HCT116 (cell line): ENCODE measurements at regions not wholly inside any gene's neighbourhood (a gene's known extent, or its start where the extent isn't known, plus 50 kb on each side); places are given as distances from the start of the nearest gene placed in this dataset.

Source experiments
- ATAC-seq: fragments of 200-7000 bp; cut with Tn5 transposase; 2 replicates; pipeline ENCODE4 v1.9.1; 2020; ENCODE audit warnings: mild to moderate bottlenecking, moderate library complexity
- BruUV-seq: library from RNA; stranded (reverse); fragments of 400-500 nt; replicated peaks from 2 replicates; lab custom pipeline; 2021; lab: Mats Ljungman, UMichigan
- CTCF ChIA-PET: fragments of 300-600 bp; sonication (Branson Sonifier 250); formaldehyde crosslinking; loops from one replicate; lab custom pipeline; 2021; ENCODE audit warnings: antibody characterized with exemption; lab: Charles Lee
- POLR2A ChIA-PET: fragments of 300-600, 350-600 bp; sonication (Branson Sonifier 250); formaldehyde crosslinking; loops from one replicate; lab custom pipeline; 2021; ENCODE audit warnings: antibody characterized with exemption; lab: Charles Lee
- RAD21 ChIA-PET, 2 experiments: fragments of 300-600 bp; sonication (Branson Sonifier 250); formaldehyde crosslinking; loops; one replicate each; lab custom pipeline; 2023; ENCODE audit warnings: low total read pairs in 2 of 2; ENCODE audit not compliant: uncharacterized antibody in 2 of 2, unreplicated experiment in 2 of 2, low non-redundant PET in 1 of 2; lab: Charles Lee
- DNase-seq: peaks from one replicate; pipeline ENCODE4 v3.0.0-alpha.2; 2010; ENCODE audit warnings: low read depth, low spot score
- H2AFZ ChIP-seq: fragments of 200-600 bp; shearing (Covaris generic), sonication (generic); 2 replicates; pipeline ENCODE4 v1.6.1; 2017; ENCODE audit warnings: low read depth, mixed run types, mixed read lengths, antibody characterized with exemption, low read length; ENCODE audit not compliant: poor library complexity, severe bottlenecking
- H3K27ac ChIP-seq: 2 replicates; pipeline ENCODE4 v1.5.1; 2012; ENCODE audit warnings: low read depth, low read length
- H3K27me3 ChIP-seq: fragments of 200-600 bp; sonication (generic); 2 replicates; pipeline ENCODE4 v1.6.1; 2016; ENCODE audit warnings: mixed run types, low read length, mixed read lengths; ENCODE audit not compliant: insufficient read depth
- H3K36me3 ChIP-seq, 2 experiments: fragments of 200-500 bp in 1 of 2; fragments of 200-600 bp in 1 of 2; sonication (Bioruptor generic) in 1 of 2; sonication (generic) in 1 of 2; 2 replicates each; pipeline versions ENCODE4 v1.5.1 to v1.6.1; 2014 to 2016; ENCODE audit warnings: low read length in 2 of 2, inconsistent platforms in 1 of 2, mixed read lengths in 1 of 2, mixed run types in 1 of 2; ENCODE audit not compliant: insufficient read depth in 2 of 2, control insufficient read depth in 1 of 2
- H3K4me1 ChIP-seq, 2 experiments: fragments of 200-600 bp in 1 of 2; sonication (generic) in 1 of 2; 2 replicates each; pipeline versions ENCODE4 v1.5.1 to v1.6.1; 2012 to 2017; ENCODE audit warnings: low read length in 2 of 2, inconsistent platforms in 1 of 2, mild to moderate bottlenecking in 1 of 2, mixed read lengths in 1 of 2, mixed run types in 1 of 2, moderate library complexity in 1 of 2; ENCODE audit not compliant: insufficient read depth in 2 of 2, control insufficient read depth in 1 of 2
- H3K4me2 ChIP-seq: fragments of 200-600 bp; sonication (generic); 2 replicates; pipeline ENCODE4 v1.6.1; 2017; ENCODE audit warnings: mixed run types, low read length, mixed read lengths
- H3K4me3 ChIP-seq, 2 experiments: fragments of 200-600 bp in 1 of 2; sonication (generic) in 1 of 2; replicated peaks in 1 of 2; 2 replicates each; pipeline ENCODE4 v1.5.1; 2011 to 2016; ENCODE audit warnings: low read length in 2 of 2, control low read depth in 1 of 2, low read depth in 1 of 2, mild to moderate bottlenecking in 1 of 2, mixed read lengths in 1 of 2, mixed run types in 1 of 2
- H3K79me2 ChIP-seq: fragments of 200-600 bp; sonication (generic); 2 replicates; pipeline ENCODE4 v1.6.1; 2017; ENCODE audit warnings: mild to moderate bottlenecking, mixed run types, low read length, moderate library complexity, mixed read lengths; ENCODE audit not compliant: insufficient read depth
- H3K9ac ChIP-seq: fragments of 200-600 bp; sonication (generic); 2 replicates; pipeline ENCODE4 v1.6.1; 2016; ENCODE audit warnings: low read length, mixed read lengths
- H3K9me2 ChIP-seq: fragments of 200-600 bp; sonication (generic), shearing (Covaris generic); 2 replicates; pipeline ENCODE4 v1.6.1; 2017; ENCODE audit warnings: mixed run types, mild to moderate bottlenecking, moderate library complexity; ENCODE audit not compliant: insufficient read depth
- H3K9me3 ChIP-seq, 2 experiments: fragments of 200-500 bp in 1 of 2; fragments of 200-600 bp in 1 of 2; sonication (Bioruptor generic) in 1 of 2; sonication (generic) in 1 of 2; 2 replicates each; pipeline ENCODE4 v1.6.1; 2014 to 2017; ENCODE audit warnings: low read length in 2 of 2, mixed read lengths in 2 of 2, inconsistent platforms in 1 of 2, low read depth in 1 of 2, mild to moderate bottlenecking in 1 of 2, mixed run types in 1 of 2, moderate library complexity in 1 of 2; ENCODE audit not compliant: control insufficient read depth in 1 of 2, insufficient read depth in 1 of 2
- H4K20me1 ChIP-seq: fragments of 200-600 bp; sonication (generic), shearing (Covaris generic); 2 replicates; pipeline ENCODE4 v1.6.1; 2017; ENCODE audit warnings: mixed run types, mild to moderate bottlenecking, moderate library complexity; ENCODE audit not compliant: insufficient read depth
- CBX3 ChIP-seq: IDR thresholded peaks from 2 replicates; pipeline ENCODE4 v1.6.1; 2012; ENCODE audit warnings: low read depth
- EGR1 ChIP-seq: IDR thresholded peaks from 2 replicates; pipeline ENCODE4 v1.6.1; 2012; ENCODE audit warnings: low read depth
- ELF1 ChIP-seq: IDR thresholded peaks from 2 replicates; pipeline ENCODE4 v1.6.1; 2012; ENCODE audit warnings: low read depth, borderline replicate concordance
- EZH2 ChIP-seq: fragments of 200-600 bp; sonication (generic); IDR thresholded peaks from 2 replicates; pipeline ENCODE4 v1.6.1; 2017; ENCODE audit warnings: antibody characterized with exemption, mixed run types
- EZH2phosphoT487 ChIP-seq: fragments of 200-600 bp; IDR thresholded peaks from 2 replicates; pipeline ENCODE4 v1.6.1; 2018; ENCODE audit warnings: antibody characterized with exemption, borderline replicate concordance
- JUND ChIP-seq: IDR thresholded peaks from 2 replicates; pipeline ENCODE4 v1.6.1; 2012
- MAX ChIP-seq: IDR thresholded peaks from 2 replicates; pipeline ENCODE4 v1.6.1; 2012
- POLR2A ChIP-seq: IDR thresholded peaks from 2 replicates; pipeline ENCODE4 v1.7.0; 2011; ENCODE audit warnings: borderline replicate concordance; ENCODE audit not compliant: insufficient read depth, insufficient read length; ENCODE audit errors: extremely low read depth
- RAD21 ChIP-seq: IDR thresholded peaks from 2 replicates; pipeline ENCODE4 v1.6.1; 2012; ENCODE audit warnings: low read depth, mild to moderate bottlenecking
- SIN3A ChIP-seq: IDR thresholded peaks from 2 replicates; pipeline ENCODE4 v1.6.1; 2012; ENCODE audit warnings: low read depth
- SRF ChIP-seq: IDR thresholded peaks from 2 replicates; pipeline ENCODE4 v1.6.1; 2012; ENCODE audit warnings: low read depth
- TCF7L2 ChIP-seq: IDR thresholded peaks from 2 replicates; pipeline ENCODE4 v1.7.0; 2011; ENCODE audit warnings: borderline replicate concordance, inconsistent platforms; ENCODE audit not compliant: insufficient read depth, insufficient read length; ENCODE audit errors: extremely low read depth
- YY1 ChIP-seq: IDR thresholded peaks from 2 replicates; pipeline ENCODE4 v1.6.1; 2011; ENCODE audit warnings: low read length, low read depth, moderate library complexity, mild to moderate bottlenecking; ENCODE audit not compliant: insufficient replicate concordance; ENCODE audit errors: extremely low read depth
- ZNF274 ChIP-seq: fragments of 200-500 bp; sonication (Bioruptor generic); IDR thresholded peaks from 2 replicates; pipeline ENCODE4 v1.6.1; 2014; ENCODE audit warnings: mild to moderate bottlenecking, low read depth, low read length, inconsistent platforms
- intact Hi-C: fragments of 100-400 bp; cut with micrococcal nuclease; formaldehyde crosslinking; loops from 2 replicates; pipeline ENCODE4 v1.10.0; 2022
- TF ChIP-seq, protein P1 (sequence below), 3 experiments: fragments of 200-600 bp in 1 of 3; sonication (generic) in 1 of 3; IDR thresholded peaks in 2 of 3; conservative IDR thresholded peaks in 1 of 3; 2 replicates each; pipeline ENCODE4 v1.5.1; 2012 to 2017; ENCODE audit warnings: low read depth in 2 of 3, low read length in 2 of 3, antibody characterized with exemption in 1 of 3, borderline replicate concordance in 1 of 3, control low read depth in 1 of 3, mild to moderate bottlenecking in 1 of 3, mixed read lengths in 1 of 3, mixed run types in 1 of 3, moderate library complexity in 1 of 3; ENCODE audit not compliant: insufficient read depth in 1 of 3
- TF ChIP-seq, protein P2 (sequence below): IDR thresholded peaks from 2 replicates; pipeline ENCODE4 v1.6.1; 2011; ENCODE audit warnings: mild to moderate bottlenecking, low read length, moderate library complexity; ENCODE audit not compliant: insufficient replicate concordance; ENCODE audit errors: extremely low read depth

DNA sequence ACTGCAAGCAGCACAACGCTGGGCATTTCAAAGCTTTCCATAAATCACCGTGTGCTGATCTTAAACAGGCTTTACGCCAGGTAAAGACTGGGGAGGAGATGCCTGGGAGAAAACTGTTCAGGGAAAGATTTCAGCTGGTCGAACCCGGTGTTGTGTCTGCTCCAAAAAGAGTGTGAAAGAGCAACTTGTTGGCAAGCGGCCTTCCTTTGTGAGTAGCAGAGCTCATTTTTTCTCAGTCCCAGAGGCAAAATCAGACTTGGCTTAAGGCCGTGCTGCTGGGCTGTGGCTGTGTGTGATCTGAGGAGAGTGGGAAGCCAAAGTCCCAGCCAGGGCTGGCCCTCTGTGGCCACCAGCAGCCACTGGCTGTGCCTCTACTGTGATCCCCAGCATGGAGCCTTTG, 75.7 kb upstream of the E2F8 start:
- Histone ChIP-seq H3K79me2 (no peaks in the 10 kb centered on the region), H3K9me3 (no peaks in the 10 kb centered on the region), H3K9ac (no peak overlapping the region), H3K4me1 (no peaks in the 10 kb centered on the region), H3K36me3 (no peaks in the 10 kb centered on the region), H3K4me3 (no peak overlapping the region), H3K27me3 (peaks cover 28% of the 10 kb centered on the region), H4K20me1 (no peaks in the 10 kb centered on the region), H2AFZ (no peak overlapping the region), H3K9me2 (no peaks in the 10 kb centered on the region), H3K4me2 (no peak overlapping the region), H3K27ac (no peak overlapping the region)
- TF ChIP-seq SIN3A = no peak
- DNase-seq (no peak), ATAC-seq (no peak)
- POLR2A ChIA-PET = no interaction called here
- no TSS peak for BruUV-seq
- CTCF ChIA-PET = no interaction called here
- RAD21 ChIA-PET = no interaction called here
- intact Hi-C loops = no loop called here

GRCh38 chr11:19315511-19315910, 74.8 kb upstream of the E2F8 start:
- Histone ChIP-seq H3K36me3 (no peaks in the 10 kb centered on the region), H3K9me2 (no peaks in the 10 kb centered on the region), H3K4me3 (no peak overlapping the region), H4K20me1 (no peaks in the 10 kb centered on the region), H3K4me1 (no peaks in the 10 kb centered on the region), H3K9me3 (no peaks in the 10 kb centered on the region), H3K27ac (no peak overlapping the region), H3K9ac (no peak overlapping the region), H3K79me2 (no peaks in the 10 kb centered on the region), H3K4me2 (no peak overlapping the region), H3K27me3 (peaks cover 21% of the 10 kb centered on the region), H2AFZ (no peak overlapping the region)
- ATAC-seq = no peak
- intact Hi-C loops = no loop called here
- no peak for DNase-seq
- RAD21 ChIA-PET = no interaction called here
- CTCF ChIA-PET = no interaction called here
- POLR2A ChIA-PET = no interaction called here
- TF ChIP-seq EZH2phosphoT487 (no peak), JUND (no peak), RAD21 (no peak), EGR1 (no peak), SRF (no peak), POLR2A (no peak), EZH2 (no peak), SIN3A (no peak), TCF7L2 (no peak), ZNF274 (no peak), ELF1 (no peak), MAX (no peak), CBX3 (no peak), YY1 (no peak)
- TF ChIP-seq, protein P1, sequence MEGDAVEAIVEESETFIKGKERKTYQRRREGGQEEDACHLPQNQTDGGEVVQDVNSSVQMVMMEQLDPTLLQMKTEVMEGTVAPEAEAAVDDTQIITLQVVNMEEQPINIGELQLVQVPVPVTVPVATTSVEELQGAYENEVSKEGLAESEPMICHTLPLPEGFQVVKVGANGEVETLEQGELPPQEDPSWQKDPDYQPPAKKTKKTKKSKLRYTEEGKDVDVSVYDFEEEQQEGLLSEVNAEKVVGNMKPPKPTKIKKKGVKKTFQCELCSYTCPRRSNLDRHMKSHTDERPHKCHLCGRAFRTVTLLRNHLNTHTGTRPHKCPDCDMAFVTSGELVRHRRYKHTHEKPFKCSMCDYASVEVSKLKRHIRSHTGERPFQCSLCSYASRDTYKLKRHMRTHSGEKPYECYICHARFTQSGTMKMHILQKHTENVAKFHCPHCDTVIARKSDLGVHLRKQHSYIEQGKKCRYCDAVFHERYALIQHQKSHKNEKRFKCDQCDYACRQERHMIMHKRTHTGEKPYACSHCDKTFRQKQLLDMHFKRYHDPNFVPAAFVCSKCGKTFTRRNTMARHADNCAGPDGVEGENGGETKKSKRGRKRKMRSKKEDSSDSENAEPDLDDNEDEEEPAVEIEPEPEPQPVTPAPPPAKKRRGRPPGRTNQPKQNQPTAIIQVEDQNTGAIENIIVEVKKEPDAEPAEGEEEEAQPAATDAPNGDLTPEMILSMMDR (IDR thresholded peaks at IDR 0.05 in 2 of 3, conservative IDR thresholded peaks at IDR 0.05 in 1 of 3; ENCODE audit: borderline replicate concordance in 1 of 3, insufficient read depth in 1 of 3, low read depth in 2 of 3, low read length in 2 of 3) = no peak
- TF ChIP-seq, protein P2, sequence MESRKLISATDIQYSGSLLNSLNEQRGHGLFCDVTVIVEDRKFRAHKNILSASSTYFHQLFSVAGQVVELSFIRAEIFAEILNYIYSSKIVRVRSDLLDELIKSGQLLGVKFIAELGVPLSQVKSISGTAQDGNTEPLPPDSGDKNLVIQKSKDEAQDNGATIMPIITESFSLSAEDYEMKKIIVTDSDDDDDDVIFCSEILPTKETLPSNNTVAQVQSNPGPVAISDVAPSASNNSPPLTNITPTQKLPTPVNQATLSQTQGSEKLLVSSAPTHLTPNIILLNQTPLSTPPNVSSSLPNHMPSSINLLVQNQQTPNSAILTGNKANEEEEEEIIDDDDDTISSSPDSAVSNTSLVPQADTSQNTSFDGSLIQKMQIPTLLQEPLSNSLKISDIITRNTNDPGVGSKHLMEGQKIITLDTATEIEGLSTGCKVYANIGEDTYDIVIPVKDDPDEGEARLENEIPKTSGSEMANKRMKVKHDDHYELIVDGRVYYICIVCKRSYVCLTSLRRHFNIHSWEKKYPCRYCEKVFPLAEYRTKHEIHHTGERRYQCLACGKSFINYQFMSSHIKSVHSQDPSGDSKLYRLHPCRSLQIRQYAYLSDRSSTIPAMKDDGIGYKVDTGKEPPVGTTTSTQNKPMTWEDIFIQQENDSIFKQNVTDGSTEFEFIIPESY = no peak
- TF ChIP-seq, all 23 proteins: peak for 0
- no TSS peak for BruUV-seq
